HPDE6-E6E7 (cell line): ENCODE measurements at regions not wholly inside any gene's neighbourhood (a gene's known extent, or its start where the extent isn't known, plus 50 kb on each side); places are given as distances from the start of the nearest gene placed in this dataset.
"Not testable (repeated sequence)": the region's sequence is repeated elsewhere in the genome, so short reads cannot be mapped to it uniquely, and the experiment has no call there.

ENCODE experiments used
- DNase-seq: peaks from one replicate; pipeline ENCODE4 v3.0.0; 2011; ENCODE audit warnings: missing footprints; ENCODE audit errors: extremely low spot score

DNA sequence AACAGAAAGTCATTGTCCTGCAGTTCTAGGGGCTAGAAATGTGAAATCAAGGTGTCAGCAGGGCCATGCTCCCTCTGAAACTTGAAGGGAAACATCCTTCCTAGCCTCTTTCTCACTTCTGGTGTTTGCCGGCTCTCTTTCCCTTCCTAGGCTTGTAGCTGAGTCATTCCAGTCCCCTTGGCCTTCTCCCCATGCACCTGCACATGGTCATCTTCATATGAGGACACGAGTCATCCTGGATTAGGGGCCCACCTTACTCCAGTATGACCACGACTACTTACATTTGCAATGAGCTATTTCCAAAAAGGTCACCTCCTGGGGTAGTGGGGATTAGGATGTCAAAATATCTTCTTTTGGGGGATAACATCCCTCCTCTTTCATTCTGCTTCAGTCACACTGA lies 168.5 kb upstream of the CXCR4 start:
- DNase-seq: no peak

DNA sequence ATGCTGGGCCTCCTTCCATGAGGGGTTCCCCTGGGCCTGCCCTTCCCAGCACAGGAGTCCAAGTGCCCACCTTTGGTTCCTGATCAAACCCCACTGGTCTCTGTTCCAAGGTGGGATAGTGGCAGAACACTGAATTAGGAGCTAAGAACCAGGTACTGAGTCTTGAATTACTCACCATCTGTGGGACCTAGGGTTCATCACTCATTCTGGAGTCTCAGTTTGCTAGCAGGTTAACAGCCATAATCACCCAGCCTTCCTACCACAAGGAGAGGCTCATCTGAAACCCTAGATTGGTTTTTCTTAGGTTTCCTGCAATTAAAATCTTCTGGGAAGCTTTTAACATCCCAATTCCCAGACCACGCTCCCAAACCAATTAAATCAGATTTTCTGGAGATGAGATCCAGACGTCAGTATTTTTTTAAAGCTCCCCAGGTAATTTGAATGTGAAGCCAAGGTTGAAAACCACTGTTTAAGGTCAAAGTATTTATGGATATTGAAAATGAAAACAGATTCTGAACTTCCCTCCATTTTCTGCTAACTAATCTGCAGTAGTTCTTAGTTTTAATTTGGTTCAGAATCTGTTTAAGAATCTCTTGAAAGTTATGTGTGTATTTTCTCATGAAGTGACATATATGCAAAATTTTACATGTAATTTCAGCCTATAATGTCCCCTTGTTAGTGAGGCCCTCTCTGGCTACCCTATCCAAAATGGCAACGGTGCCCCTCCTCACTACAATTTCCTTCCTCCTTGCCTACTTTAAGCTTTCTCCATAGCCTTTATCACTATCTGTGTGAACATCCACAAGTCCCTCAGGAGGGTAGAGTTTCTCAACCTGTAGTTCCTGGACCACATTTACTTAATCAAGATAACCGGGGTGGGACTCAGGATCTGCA lies 166.5 kb upstream of the CXCR4 start:
- no peak for DNase-seq

DNA sequence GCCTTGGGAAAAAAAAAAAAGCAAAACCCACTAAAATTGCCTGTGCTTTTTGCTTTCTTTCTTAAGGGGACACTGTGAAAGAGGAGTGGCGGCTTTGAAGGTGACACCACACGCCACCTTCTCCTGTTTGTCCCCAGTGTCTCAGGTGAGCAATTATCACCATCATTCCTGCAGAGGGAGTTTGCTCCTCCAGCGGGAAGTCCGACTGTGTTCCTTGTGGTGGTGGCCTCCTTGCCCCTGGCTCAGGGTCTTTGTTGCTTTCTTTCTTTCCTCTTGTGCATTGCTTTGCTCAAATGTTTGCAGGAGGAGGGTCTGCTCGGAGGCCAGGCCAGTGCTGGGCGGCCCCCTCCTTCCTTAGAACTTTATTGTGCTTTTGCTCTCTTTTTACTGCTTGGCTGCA lies 164.3 kb upstream of the CXCR4 start:
- no peak for DNase-seq

DNA sequence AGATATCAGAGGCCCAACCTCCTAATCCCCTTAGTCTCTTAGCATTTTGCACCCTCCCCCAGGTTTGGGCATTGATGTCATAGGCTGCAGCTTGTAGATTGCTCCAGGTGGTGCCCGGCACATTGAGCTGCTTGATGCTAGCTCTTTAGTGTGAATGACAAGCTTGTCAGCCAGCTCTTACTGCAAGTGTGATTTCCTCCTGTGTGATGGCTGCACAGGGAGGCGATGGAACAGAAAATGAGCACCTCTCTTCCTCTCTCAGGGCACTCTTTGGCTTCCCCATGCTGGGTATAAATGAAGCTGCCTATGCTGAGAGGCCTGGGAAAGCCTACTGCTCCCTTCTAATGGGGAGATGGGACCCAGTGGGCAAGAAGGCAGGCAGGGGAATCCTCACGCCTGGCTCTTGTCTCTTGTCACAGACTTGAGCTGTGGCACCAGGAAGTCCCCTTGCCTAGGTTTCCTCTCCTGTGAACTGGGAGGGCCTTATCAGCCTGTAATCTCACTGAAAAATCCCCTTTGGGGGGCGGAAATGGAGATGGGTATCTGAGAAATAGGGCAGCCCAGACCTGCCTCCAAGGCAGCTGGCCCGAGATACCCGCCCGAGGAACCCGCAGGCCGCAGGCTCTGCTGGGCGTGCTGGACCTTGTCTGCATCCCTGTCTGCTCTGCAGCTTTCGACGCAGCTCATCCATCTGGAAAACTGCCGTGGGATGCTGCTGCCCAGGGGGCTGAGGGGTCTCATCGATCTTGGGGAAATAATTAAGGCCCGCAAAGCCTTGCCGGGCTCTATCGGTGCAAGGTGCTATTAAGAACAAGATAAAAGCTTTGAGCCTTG lies 163.5 kb upstream of the CXCR4 start:
- no peak for DNase-seq

DNA sequence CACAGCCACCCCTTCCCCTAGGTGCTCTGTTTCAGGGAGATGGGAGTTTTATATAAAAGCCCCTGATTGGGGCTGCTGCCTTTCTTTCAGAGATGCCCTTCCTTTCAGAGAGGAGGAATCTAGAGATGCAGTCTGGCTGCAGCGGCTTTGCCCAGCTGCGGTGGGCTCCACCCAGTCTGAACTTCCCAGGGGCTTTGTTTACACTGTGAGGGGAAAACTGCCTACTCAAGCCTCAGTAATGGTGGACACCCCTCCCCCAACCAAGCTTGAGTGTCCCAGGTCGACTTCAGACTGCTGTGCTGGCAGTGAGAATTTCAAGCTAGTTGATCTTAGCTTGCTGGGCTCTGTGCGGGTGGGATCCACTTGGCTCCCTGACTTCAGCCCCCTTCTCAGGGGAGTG lies 148.4 kb upstream of the CXCR4 start:
- DNase-seq: not testable (repeated sequence)

DNA sequence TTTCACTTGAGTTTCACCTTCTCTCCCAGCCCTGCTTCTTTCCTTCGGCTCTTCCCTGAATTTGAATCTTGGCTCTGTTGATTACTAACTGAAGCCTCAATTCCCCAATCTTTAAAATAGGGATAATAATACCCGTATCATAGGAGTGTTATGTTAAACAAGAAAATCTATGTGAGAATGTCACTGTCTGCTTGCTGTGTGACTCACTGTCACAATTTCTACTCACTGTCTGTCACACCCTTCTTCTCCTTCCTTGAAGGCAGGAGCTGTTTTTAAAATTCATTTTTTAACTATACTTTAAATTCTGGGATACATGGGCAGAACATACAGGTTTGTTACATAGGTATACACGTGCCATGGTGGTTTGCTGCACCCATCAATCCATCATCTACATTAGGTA lies 141.6 kb upstream of the CXCR4 start:
- DNase-seq: no peak

DNA sequence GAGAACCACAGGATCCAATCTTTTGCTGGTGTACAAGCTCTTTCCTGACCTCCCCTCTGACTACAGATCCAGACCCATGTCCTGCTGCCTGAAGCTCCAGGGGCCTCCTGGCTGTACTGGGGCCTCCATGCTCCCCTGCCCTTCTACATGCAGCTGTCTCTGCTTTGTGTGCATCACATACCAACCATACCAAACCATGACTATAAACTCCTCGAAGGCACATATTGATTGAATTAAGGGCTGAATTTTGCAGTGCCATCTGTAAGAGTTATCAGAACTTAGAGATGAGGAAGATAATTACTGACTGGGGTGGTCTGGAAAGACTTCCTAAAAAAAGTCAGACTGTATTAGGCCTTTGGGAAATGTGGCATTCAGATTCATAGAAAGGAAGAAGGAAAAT lies 139.9 kb upstream of the CXCR4 start:
- no peak for DNase-seq

DNA sequence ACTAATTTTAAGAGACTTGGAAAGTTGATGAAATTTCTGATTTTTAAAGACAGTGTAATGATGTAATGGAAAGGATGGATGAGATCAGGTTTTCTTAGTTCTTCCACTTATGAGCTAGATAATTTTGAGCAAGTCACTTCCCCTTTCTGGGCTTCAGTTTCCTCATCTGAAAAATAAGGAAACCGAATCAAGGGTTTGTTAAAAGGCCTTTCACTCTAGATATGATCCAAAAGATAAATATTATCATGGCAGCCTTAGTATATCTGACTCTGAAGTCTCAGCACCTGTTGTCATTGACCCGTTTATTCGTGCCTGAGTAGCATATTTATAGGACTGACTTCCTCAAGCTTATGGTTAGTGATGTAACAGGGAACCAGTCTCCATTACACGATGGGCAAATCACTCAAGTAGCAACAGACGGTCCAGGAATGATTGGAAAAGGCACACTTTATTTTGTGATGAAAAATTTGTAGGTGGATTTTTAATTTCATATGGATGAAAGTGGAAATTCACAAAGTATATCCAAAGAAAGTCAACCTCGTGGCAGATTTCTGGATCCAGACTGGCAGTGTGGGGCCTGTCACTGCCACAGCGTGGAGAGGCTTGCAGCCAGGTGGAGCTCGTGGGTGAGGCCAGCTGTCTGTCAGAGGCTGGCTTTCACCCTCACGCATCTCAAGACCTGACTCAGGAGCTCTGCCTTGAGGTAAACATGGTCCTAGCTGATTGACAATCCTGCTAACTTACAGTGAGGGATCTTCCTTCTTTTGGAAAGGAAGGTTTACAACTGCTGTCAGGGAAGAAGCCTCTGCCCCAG lies 137.9 kb upstream of the CXCR4 start:
- no peak for DNase-seq

DNA sequence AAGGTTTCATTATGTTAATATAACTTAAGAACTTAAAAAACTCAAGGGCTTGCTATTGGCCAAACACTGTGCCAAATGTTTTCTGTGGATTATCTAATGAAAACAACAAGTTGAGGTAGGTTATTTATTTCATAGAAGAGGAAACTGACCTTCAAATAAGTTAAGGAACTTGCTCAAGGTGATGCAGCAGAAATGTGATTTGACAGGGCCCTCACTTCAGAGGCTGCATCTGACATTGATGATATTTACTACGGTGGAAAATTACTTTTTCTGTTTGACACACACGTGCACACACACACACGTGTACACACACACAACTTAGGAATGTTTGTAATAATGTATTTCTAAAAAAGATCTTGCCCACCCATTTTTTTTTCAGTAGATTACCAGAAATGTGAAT lies 137.2 kb upstream of the CXCR4 start:
- no peak for DNase-seq

DNA sequence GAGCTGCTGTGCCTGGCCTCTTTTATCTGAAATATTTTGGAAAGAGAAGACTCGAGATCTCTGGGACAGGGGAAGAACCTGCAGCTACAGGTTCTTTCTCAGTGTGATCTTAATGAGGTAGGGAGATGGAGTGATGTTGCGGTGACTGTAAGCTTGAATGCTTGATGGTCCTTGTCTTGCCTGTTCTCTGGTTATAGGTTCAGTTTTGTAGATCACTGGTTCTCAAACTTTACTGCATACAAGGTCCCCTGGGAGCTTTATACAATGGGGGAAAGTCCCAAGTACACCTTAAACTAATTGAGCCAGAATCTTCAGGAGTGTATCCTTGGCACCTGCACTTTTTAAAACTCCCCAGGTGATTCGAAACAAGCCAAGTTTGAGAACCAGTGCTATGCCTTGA lies 136.7 kb upstream of the CXCR4 start:
- no peak for DNase-seq

DNA sequence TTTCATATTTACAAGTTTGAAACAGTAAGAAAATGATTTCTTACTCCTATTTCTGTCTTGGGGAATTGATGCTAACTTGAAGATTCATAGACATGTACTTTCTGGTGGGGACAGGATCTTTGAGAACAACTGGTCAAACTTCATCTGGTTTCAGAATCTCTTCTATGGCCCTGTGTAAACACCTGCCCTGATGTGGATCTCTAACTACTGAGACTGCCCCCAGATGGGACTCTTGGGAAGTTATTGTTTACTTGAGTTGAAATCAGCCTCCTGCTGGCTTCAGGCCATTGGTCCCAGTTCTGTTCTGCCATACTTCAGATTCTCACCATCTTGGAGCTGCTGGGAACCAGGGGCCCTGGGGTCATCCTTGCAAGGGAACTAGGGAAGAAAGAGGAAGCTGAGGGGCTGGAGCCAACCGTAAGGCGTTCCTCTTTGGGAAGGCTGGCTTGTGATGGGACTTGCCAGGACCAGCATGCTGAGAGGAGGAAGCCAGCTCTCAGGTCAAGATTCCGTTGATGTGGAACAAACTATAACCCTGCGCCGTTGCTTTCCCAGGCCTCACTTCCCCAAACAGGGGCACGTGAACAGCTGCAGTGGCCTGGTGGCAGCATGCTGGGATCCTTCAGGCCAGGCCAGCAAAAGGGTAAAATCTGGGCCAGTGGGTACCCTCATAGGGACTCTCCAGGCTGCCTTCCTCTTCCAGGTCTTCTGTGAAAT lies 135.5 kb upstream of the CXCR4 start:
- no peak for DNase-seq

DNA sequence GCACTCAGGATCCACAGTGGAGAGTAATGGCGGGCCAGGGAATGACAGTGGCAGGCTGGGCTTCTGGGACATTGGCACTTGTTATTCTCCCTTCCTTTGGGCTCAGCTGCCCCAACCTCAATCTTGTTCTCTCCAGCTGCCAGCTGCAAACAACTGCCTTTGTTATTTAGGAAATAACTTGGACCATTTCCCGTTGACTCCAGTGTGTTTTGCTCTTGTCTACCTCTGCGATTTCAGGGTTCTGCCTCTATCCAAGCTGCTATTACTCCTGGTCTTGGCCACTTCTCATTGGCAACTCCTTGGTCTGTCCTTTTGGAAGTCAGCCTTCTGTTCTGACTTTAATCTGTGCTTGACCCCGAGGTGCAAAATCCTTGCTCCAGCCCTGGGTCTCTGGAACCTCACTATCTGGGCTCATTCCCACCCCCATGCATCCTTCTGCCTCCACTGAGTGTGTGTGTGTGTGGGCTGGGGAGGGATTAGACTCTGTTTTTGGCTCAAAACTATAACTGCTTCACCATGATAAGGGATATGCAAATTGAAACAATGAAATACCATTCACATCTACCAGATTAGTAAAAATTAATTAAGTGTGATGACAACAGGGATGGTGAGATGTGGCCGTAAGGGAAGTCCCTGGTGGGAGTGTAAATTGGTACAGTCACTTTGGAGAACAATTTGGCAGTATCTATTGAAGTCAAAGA lies 134.1 kb upstream of the CXCR4 start:
- no peak for DNase-seq

DNA sequence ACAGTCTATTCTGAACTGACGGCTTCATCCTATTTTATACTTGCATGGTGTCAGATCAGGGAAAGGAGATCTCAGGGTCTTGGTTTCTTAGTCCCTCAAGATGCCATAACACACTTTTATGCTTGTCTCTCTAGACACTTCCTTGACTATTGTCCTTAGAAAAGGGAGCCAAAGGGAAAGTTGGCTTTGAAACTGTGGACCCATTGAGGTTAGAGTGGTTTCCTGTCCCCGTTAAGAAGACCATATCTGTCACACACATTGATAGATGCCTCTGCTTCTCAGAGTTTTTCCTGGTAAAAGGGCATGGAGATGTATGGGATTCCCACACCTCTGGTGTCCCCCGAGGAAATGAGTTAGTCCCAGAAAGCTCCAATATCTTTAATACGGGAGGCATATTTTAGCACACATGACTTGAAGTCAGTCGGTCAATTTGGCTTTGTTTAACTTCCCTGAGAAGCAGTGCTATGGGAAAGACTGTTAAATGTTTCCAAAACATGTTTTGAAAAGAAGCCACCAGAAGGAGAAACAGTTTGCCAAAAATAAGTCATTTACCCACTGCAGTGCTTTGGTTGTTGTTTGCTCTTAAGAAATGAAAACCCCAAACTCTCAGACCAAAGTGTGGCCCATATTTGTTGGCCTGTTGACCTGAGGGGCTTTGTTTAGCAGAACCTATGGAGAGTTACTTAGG lies 133.4 kb upstream of the CXCR4 start:
- no peak for DNase-seq

DNA sequence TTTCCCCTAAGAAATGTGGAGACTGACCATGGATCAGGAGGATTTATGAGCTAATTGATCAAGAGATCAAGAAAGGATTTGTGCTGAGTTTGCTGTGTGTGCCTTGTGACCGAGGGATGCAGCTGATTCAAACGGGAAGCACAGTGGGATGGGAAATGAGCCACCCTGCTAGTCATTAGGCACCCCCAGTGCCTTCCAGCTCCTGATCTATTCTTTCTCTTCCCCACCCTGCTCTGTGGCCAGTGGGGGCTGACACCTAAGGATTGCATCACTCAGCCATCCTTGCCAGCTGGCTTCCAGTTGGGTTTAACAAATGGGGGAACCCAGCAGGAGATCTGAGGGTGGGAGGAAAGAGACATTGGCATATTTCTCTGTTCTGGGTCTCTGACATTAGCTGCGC lies 132.2 kb upstream of the CXCR4 start:
- DNase-seq: no peak

DNA sequence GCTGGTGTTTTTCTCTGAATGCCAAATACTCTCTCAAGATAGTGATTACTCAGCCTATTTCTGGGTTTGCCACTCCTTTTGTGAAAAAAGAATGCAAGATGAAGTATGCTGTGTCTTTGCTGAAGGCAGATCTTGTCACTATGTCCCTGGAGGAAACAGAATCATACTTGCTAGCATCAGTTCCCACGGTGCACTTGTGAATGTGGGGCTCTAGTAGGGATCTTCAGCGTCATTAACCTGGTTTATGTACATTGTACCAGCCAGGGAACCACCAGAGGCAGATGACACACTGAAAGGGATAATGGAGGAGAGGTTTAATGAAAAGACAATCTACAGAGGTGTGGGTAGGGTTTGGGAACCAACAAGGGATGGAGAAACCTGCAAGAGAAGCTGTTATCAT lies 131.0 kb upstream of the CXCR4 start:
- DNase-seq: no peak

DNA sequence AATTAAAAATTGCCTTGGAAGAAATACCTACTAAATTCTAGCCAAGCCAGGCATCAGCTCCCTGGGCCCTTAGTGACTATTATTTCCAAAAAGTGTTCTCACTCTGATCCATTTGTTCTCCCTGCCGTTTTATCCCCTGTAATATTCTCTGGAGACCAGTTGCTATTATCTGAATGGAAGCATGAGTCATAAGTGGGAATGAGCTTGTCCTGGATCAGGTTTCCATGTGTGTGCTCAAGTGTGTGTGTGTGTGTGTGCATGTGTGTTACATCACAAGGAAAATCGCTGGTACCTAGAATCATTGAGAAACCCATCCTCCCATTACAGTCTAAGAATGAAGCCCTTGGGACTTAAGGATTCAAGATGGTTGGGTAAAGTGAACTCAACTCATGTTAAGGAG lies 130.3 kb upstream of the CXCR4 start:
- DNase-seq: no peak

DNA sequence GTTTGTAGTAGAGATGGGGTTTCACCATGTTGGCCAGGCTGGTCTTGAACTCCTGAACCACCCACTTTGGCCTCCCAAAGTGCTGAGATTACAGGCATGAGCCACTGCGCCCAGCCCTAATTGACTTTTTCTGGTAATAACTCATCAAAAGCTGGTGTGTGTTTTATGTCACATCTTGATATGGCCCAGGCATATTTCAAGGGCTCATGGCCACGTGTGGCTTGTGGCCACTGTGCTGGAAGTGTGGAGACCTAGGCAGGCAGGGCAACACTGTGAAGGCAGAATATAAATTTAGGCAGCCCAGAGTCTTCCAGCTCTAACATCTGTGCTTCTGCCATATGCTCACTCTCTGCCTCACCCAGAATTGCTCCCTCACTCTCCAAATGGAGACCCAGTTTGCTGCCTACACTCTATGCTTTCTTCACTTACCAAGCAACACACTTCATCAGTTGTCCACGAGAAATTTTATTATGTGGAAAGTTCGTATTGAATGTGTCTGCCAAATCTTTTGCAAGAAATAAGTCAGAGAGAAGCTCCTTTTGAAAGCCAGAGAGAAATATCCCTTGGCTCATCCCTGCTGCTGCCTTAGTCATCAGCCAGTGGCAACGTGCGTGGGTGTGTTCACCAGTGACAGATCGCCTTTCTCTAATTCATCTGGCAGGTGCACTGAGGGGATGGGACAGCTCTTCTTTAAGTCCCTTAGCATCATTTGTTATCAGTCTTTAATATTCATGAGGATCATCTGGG lies 129.4 kb upstream of the CXCR4 start:
- DNase-seq: no peak

DNA sequence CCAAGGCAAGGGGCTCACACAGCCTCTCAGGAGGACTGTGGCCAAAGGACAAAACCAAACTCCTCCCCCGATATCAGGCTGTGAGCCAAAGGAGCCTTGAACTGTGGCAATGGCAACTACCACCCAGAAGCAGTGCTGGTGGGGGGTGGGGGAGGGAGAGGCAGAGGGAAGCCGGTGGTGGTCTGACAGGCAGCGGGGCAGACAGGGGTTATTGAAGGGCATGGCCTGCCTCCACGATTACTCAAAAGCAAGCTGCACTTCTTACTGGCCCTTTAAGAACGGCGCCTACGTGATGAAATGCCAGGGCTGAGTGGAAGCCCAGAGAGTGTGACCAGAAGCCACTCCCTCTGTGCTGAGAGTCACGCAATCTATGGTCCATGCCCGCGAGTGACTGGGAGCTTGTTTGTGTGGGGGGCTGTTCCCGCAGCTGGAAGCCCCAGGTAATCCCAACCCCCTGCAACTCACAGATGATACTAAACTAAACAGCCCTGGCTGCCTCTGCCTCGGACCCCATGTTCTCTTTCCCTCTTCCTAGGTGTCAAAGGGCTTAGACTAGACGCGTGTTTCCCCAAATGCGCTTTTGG lies 128.2 kb upstream of the CXCR4 start:
- DNase-seq: no peak

DNA sequence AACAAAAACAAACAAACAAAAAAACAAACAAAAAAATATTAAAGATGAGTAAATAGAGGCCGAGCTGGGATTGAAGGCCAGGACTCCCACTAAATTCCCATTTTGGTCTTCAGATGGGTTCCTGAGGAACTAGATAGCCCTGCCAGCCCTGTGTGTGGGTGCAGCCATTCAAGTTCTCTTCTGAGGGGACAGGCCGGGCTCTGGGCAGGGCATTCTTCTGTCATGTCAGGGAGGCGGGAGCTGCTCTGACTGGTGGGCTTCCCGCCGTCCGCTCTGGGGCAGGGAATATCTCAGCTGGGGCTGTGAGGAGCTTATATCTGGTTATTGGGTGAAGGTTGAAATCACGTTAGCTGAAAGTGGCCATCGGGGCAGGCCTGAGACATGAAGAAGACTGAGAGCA lies 127.3 kb upstream of the CXCR4 start:
- no peak for DNase-seq
